Testis (tissue), 2 donors: ENCODE measurements at regions not wholly inside any gene's neighbourhood (a gene's known extent, or its start where the extent isn't known, plus 50 kb on each side); places are given as distances from the start of the nearest gene placed in this dataset.

Source experiments
- DNase-seq: peaks from one replicate; pipeline ENCODE4 v3.0.0-alpha.2; 2019
- H3K27ac ChIP-seq, 2 donors: fragments of 200-600 bp; sonication (generic); one replicate each; pipeline ENCODE4 v1.5.1; 2019
- H3K27me3 ChIP-seq: fragments of 200-600 bp; sonication (generic); one replicate; pipeline ENCODE4 v1.5.1; 2019
- H3K36me3 ChIP-seq: fragments of 200-600 bp; sonication (generic); one replicate; pipeline ENCODE4 v1.5.1; 2017; ENCODE audit warnings: low read depth; ENCODE audit errors: missing control alignments
- H3K4me1 ChIP-seq: fragments of 200-600 bp; sonication (generic); one replicate; pipeline ENCODE4 v1.5.1; 2019
- H3K4me3 ChIP-seq, 2 donors: fragments of 200-600 bp; sonication (generic); one replicate each; pipeline ENCODE4 v1.5.1; 2017 to 2019
- H3K9me3 ChIP-seq: fragments of 200-600 bp; sonication (generic); one replicate; pipeline ENCODE4 v1.5.1; 2017
- POLR2A ChIP-seq: fragments of 450-650 bp; IDR thresholded peaks from one replicate; pipeline ENCODE4 v1.6.1; 2017; ENCODE audit warnings: antibody characterized with exemption, mild to moderate bottlenecking, moderate library complexity
- WGBS, 2 donors: methylation state at CpG; one replicate each; pipeline ENCODE4 v1.1.5; 2018; 5-methylcytosine and 5-hydroxymethylcytosine counted together
- intact Hi-C: fragments of 100-400 bp; cut with DNase I; formaldehyde crosslinking; loops from one replicate; pipeline ENCODE4 v1.15.1; 2023; ENCODE audit warnings: low total_unique reads
- TF ChIP-seq, protein P1 (sequence below), 3 experiments: fragments of 450-650 bp in 2 of 3; fragments of 200-600 bp in 1 of 3; sonication (generic) in 1 of 3; IDR thresholded peaks; one replicate each; pipeline ENCODE4 v1.5.1; 2016 to 2019; ENCODE audit warnings: antibody characterized with exemption in 3 of 3, mild to moderate bottlenecking in 2 of 3, moderate library complexity in 1 of 3

DNA sequence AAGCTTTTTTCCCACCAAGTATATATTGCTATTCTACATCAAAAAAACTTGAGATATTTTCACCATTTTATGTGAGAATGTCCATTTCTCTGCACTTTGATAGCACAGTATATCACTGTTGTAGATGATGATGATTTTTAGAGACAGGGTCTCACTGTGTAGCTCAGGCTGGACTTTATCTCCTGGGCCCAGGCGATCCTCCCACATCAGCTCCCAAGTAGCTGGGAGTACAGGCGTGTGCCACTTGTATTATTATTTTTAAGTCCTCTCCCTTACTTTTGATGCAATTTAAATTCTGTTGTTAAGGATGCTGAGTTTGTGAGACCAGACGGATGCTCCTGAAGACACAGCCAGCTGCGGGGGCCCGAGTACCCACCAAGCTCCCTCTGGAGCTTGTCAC is 326.8 kb downstream of the QKI start:
- Histone ChIP-seq H3K4me3 (no peak overlapping the region), H3K4me1 (no peaks in the 10 kb centered on the region), H3K27me3 (no peaks in the 10 kb centered on the region), H3K36me3 (no peaks in the 10 kb centered on the region), H3K9me3 (no peaks in the 10 kb centered on the region), H3K27ac (no peak overlapping the region)
- intact Hi-C loops = no loop called here
- no peak for DNase-seq
- TF ChIP-seq POLR2A = no peak
- TF ChIP-seq, protein P1, sequence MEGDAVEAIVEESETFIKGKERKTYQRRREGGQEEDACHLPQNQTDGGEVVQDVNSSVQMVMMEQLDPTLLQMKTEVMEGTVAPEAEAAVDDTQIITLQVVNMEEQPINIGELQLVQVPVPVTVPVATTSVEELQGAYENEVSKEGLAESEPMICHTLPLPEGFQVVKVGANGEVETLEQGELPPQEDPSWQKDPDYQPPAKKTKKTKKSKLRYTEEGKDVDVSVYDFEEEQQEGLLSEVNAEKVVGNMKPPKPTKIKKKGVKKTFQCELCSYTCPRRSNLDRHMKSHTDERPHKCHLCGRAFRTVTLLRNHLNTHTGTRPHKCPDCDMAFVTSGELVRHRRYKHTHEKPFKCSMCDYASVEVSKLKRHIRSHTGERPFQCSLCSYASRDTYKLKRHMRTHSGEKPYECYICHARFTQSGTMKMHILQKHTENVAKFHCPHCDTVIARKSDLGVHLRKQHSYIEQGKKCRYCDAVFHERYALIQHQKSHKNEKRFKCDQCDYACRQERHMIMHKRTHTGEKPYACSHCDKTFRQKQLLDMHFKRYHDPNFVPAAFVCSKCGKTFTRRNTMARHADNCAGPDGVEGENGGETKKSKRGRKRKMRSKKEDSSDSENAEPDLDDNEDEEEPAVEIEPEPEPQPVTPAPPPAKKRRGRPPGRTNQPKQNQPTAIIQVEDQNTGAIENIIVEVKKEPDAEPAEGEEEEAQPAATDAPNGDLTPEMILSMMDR (IDR thresholded peaks at IDR 0.05) = no peak
- WGBS, 2 donors = 89 to 90% methylated on average over 5 of the region's 5 CpGs

DNA sequence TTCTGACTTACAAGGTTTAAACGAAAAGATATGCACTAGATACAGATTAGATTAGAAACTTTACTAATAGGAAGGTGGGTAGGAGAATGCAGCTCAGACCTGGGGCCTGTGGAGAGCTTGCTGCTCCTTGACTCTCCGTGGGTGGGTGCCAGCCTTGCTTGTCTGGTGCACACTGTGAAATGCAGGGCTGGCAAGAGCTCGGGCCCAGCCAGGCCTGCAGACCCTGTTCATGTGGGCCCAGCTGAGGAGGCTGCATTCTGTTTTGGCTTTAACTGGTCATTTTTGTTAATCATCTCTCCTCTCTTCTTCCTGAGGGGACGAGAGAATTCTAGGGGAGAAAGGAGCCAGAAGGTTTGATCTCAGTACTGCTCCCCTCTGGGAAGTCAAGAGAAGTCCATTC is 325.4 kb downstream of the QKI start:
- no peak for DNase-seq
- no peaks in the 10 kb centered on the region for H3K4me1 ChIP-seq
- no peaks in the 10 kb centered on the region for H3K9me3 ChIP-seq
- no peak overlapping the region for H3K27ac ChIP-seq
- 78 to 88% methylated on average over 4 of the region's 4 CpGs for WGBS, 2 donors
- intact Hi-C loops = no loop called here
- TF ChIP-seq POLR2A = no peak
- TF ChIP-seq, protein P1 (IDR thresholded peaks at IDR 0.05) = no peak
- H3K27me3 ChIP-seq = no peaks in the 10 kb centered on the region
- H3K36me3 ChIP-seq = no peaks in the 10 kb centered on the region
- no peak overlapping the region for H3K4me3 ChIP-seq

DNA sequence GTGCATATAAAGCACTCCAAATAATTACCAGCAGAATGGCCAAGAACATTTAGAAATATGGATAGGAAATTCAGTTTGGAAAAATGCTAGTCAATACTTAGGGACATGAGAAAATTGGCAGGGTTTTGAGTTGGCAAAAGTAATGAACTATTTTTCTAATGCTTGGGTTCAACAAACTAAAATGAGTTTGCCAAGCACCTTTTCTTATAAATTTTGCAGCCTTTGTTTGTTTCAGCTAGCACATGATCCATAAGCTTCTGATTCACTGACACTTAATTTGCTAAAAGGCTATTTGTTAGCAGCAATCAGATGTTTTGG is 324.8 kb downstream of the QKI start:
- Histone ChIP-seq H3K36me3 (no peaks in the 10 kb centered on the region), H3K4me3 (no peak overlapping the region), H3K27ac (no peak overlapping the region), H3K4me1 (no peaks in the 10 kb centered on the region), H3K9me3 (no peaks in the 10 kb centered on the region), H3K27me3 (no peaks in the 10 kb centered on the region)
- intact Hi-C loops = no loop called here
- DNase-seq = no peak
- TF ChIP-seq, protein P1 (IDR thresholded peaks at IDR 0.05) = no peak
- TF ChIP-seq POLR2A = no peak

DNA sequence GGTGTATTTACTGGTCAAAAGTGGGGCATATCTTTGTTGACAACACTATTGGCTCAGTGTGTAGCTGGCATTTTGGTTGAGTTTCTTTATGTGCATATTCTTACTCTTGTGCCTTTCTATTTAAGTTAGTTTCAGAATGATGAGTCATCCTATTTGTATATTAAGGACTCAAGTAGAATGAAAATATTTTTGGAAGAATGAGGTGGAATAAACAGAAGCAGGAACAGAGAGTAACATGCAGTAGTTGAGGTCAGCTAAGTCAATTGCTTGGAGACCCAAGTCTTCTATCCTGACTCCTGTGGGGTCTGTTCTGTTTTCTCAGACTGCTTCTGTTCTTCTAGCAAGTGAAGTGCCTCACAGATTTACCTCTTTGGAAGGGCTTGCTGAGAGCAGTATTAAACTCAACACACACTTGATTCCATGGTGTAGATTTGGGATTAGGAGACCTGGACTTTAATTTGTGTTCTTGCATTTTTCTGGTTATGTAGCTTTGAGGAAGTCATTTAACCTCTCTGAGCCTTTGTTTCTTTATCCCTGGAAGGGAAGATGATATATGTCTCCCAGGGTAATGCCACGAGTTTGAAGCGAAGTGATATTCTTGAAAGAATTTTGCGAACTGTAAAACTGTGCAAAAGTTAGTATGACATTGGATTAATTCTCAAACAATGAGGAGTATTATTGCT is 324.3 kb downstream of the QKI start:
- no peak overlapping the region for H3K4me3 ChIP-seq
- no peaks in the 10 kb centered on the region for H3K27me3 ChIP-seq
- no peak for TF ChIP-seq POLR2A
- TF ChIP-seq, protein P1 (IDR thresholded peaks at IDR 0.05) = no peak
- WGBS, 2 donors = 51 to 70% methylated on average over 3 of the region's 3 CpGs
- H3K27ac ChIP-seq = no peak overlapping the region
- H3K36me3 ChIP-seq = no peaks in the 10 kb centered on the region
- H3K4me1 ChIP-seq = no peaks in the 10 kb centered on the region
- no peaks in the 10 kb centered on the region for H3K9me3 ChIP-seq
- intact Hi-C loops = no loop called here
- DNase-seq = no peak

DNA sequence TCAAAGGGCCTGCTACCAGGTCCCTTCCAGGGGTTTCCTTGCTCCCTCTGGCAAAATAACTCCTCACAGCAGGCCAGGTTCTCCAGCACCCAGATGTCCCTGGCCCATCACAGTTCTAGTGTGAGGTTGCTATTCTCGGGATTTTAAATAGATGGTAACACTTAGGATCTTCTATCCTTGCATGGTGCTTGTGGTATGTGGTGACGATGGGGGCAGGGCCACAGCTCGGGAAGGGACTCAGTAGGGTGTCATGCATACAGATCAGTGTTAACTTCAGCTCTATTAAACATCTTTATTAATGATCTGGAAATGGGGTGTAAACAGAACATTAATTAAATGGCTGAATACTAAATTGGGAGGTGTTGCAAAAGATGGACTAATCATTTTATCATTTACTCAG is 323.8 kb downstream of the QKI start:
- no peak for TF ChIP-seq POLR2A
- TF ChIP-seq, protein P1 (IDR thresholded peaks at IDR 0.05) = no peak
- Histone ChIP-seq H3K4me1 (no peaks in the 10 kb centered on the region), H3K4me3 (no peak overlapping the region), H3K27ac (no peak overlapping the region), H3K9me3 (no peaks in the 10 kb centered on the region), H3K27me3 (no peaks in the 10 kb centered on the region), H3K36me3 (no peaks in the 10 kb centered on the region)
- intact Hi-C loops = no loop called here
- 87 to 94% methylated on average over 3 of the region's 3 CpGs for WGBS, 2 donors
- no peak for DNase-seq
